ENCODE measurements at regions not wholly inside any gene's neighbourhood (a gene's known extent, or its start where the extent isn't known, plus 50 kb on each side); places are given as distances from the start of the nearest gene placed in this dataset.

- TF ChIP-seq CTCF (IDR thresholded peaks at IDR 0.05; ENCODE audit: poor library complexity), result no peak
- TF ChIP-seq EZH2 (IDR thresholded peaks at IDR 0.05; ENCODE audit: borderline replicate concordance), result no peak
- no peak for TF ChIP-seq EZH2phosphoT487 (IDR thresholded peaks at IDR 0.05; ENCODE audit: low read depth, severe bottlenecking, unreplicated experiment)
Measured at GRCh38 chr4:183022617-183023016, 76.4 kb upstream of the WWC2 start.
